ENCODE measurements at regions not wholly inside any gene's neighbourhood (a gene's known extent, or its start where the extent isn't known, plus 50 kb on each side); places are given as distances from the start of the nearest gene placed in this dataset.

DNA sequence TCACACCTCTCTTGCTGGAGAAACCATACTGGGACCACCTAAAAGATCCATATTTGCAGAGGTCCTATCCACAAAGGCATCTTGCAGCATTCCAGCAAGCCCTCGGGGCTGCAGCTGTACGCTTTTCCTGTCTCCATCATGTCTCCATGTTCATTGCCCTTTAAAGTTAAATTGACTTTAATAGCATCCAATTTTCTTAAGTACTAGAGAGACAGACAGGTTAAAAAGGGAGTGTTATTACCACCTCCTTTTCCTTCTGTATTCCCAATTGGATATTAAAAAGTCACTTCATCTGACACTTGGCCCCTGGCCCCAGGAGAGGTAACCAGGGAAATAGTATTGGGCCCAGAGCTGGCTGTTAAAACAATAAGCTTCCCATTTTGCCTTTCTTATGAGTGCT, 178.6 kb downstream of the UNC5CL start:
- dilution Hi-C loops (cut with MboI; ENCODE audit: extremely low pct_ligation_motif_present, low sequenced_read_pairs), result no loop called here
- Histone ChIP-seq H3K27me3 (ENCODE audit: control insufficient read depth in 2 of 2, insufficient read depth in 2 of 2, low read length in 2 of 2) (peaks cover 0 to 2% of the 10 kb centered on the region in 2 experiments), H3K79me2 (ENCODE audit: control insufficient read depth, insufficient read depth, low read length) (no peaks in the 10 kb centered on the region), H4K20me1 (replicated peaks; ENCODE audit: control insufficient read depth, extremely low read depth, insufficient read depth, low read length) (no peaks in the 10 kb centered on the region), H3K9ac (replicated peaks; ENCODE audit: extremely low read depth, insufficient read depth, low read length) (no peak overlapping the region), H2AFZ (ENCODE audit: low read depth, low read length) (no peak overlapping the region), H3K27ac (ENCODE audit: insufficient read depth, low read depth, low read length) (no peak overlapping the region), H3K4me2 (ENCODE audit: insufficient read depth, low read length) (no peak overlapping the region), H3K9me1 (replicated peaks; ENCODE audit: control insufficient read depth, extremely low read depth, insufficient read depth, low read length) (no peaks in the 10 kb centered on the region), H3K4me1 (ENCODE audit: control insufficient read depth, extremely low read depth, insufficient read depth, low read length) (no peaks in the 10 kb centered on the region), H3K36me3 (ENCODE audit: control insufficient read depth in 2 of 2, extremely low read depth in 1 of 2, insufficient read depth in 2 of 2, low read length in 2 of 2) (no peaks in the 10 kb centered on the region), H3K9me3 (replicated peaks; ENCODE audit: control insufficient read depth, insufficient read depth, low read length) (no peaks in the 10 kb centered on the region), H3K4me3 (replicated peaks in 1 of 3; ENCODE audit: insufficient read depth in 1 of 3, low read depth in 1 of 3, low read length in 3 of 3) (no peak overlapping the region)
- BruUV-seq (replicated peaks), result no TSS peak
- TF ChIP-seq FOS (IDR thresholded peaks at IDR 0.05; ENCODE audit: borderline replicate concordance, insufficient read depth, low read length) (no peak), GATA2 (IDR thresholded peaks at IDR 0.05; ENCODE audit: insufficient read depth, insufficient read length, low read depth, low read length) (no peak), POLR2AphosphoS5 (IDR thresholded peaks at IDR 0.05; ENCODE audit: insufficient read depth, low read depth, low read length) (no peak)
- TF ChIP-seq, protein P1, sequence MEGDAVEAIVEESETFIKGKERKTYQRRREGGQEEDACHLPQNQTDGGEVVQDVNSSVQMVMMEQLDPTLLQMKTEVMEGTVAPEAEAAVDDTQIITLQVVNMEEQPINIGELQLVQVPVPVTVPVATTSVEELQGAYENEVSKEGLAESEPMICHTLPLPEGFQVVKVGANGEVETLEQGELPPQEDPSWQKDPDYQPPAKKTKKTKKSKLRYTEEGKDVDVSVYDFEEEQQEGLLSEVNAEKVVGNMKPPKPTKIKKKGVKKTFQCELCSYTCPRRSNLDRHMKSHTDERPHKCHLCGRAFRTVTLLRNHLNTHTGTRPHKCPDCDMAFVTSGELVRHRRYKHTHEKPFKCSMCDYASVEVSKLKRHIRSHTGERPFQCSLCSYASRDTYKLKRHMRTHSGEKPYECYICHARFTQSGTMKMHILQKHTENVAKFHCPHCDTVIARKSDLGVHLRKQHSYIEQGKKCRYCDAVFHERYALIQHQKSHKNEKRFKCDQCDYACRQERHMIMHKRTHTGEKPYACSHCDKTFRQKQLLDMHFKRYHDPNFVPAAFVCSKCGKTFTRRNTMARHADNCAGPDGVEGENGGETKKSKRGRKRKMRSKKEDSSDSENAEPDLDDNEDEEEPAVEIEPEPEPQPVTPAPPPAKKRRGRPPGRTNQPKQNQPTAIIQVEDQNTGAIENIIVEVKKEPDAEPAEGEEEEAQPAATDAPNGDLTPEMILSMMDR (IDR thresholded peaks at IDR 0.05; ENCODE audit: extremely low read depth in 1 of 2, insufficient read depth in 1 of 2, low read depth in 1 of 2, low read length in 2 of 2), result no peak
- FAIRE-seq (no peak), DNase-seq (ENCODE audit: low read depth, low spot score) (no peak)
- intact Hi-C loops (cut with micrococcal nuclease), result no loop called here
- ChIA-PET POLR2A (no interaction called here), CTCF (no interaction called here)

DNA sequence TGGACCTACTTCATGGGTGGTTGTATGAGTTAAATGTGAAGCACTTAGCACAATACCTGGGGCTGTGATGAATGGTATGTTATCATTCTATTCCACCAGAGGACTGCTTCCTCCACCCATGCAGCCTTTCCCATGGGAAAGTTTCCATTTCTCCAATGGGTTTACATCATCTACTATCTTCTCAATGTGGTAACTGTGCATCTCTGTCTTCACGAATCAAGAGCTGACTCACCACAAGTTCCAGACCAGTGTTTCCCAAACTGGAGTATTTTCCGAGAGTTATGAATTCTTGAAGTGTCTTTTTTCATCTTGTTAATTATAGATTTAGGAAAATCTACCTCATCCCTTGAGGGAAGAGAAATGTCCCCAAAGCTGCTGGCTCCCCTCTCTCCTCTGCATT, 182.8 kb downstream of the UNC5CL start:
- intact Hi-C loops (cut with micrococcal nuclease), result no loop called here
- Histone ChIP-seq H3K4me2 (ENCODE audit: insufficient read depth, low read length) (no peak overlapping the region), H2AFZ (ENCODE audit: low read depth, low read length) (no peak overlapping the region), H3K4me3 (replicated peaks in 1 of 3; ENCODE audit: insufficient read depth in 1 of 3, low read depth in 1 of 3, low read length in 3 of 3) (no peak overlapping the region), H3K79me2 (ENCODE audit: control insufficient read depth, insufficient read depth, low read length) (no peaks in the 10 kb centered on the region), H3K4me1 (ENCODE audit: control insufficient read depth, extremely low read depth, insufficient read depth, low read length) (no peaks in the 10 kb centered on the region), H3K9me3 (replicated peaks; ENCODE audit: control insufficient read depth, insufficient read depth, low read length) (no peaks in the 10 kb centered on the region), H4K20me1 (replicated peaks; ENCODE audit: control insufficient read depth, extremely low read depth, insufficient read depth, low read length) (no peaks in the 10 kb centered on the region), H3K27ac (ENCODE audit: insufficient read depth, low read depth, low read length) (no peak overlapping the region), H3K9me1 (replicated peaks; ENCODE audit: control insufficient read depth, extremely low read depth, insufficient read depth, low read length) (no peaks in the 10 kb centered on the region), H3K36me3 (ENCODE audit: control insufficient read depth in 2 of 2, extremely low read depth in 1 of 2, insufficient read depth in 2 of 2, low read length in 2 of 2) (no peaks in the 10 kb centered on the region), H3K9ac (replicated peaks; ENCODE audit: extremely low read depth, insufficient read depth, low read length) (no peak overlapping the region), H3K27me3 (ENCODE audit: control insufficient read depth in 2 of 2, insufficient read depth in 2 of 2, low read length in 2 of 2) (no peaks in the 10 kb centered on the region)
- BruUV-seq (replicated peaks), result no TSS peak
- TF ChIP-seq, protein P2, sequence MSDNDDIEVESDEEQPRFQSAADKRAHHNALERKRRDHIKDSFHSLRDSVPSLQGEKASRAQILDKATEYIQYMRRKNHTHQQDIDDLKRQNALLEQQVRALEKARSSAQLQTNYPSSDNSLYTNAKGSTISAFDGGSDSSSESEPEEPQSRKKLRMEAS (IDR thresholded peaks at IDR 0.05; ENCODE audit: insufficient read depth, insufficient read length), result no peak
- no peak for TF ChIP-seq MYC (IDR thresholded peaks at IDR 0.05; ENCODE audit: low read depth, low read length)
- TF ChIP-seq EZH2 (IDR thresholded peaks at IDR 0.05; ENCODE audit: borderline replicate concordance, low read depth, low read length, severe bottlenecking), result no peak
- no peak for TF ChIP-seq GATA2 (IDR thresholded peaks at IDR 0.05; ENCODE audit: insufficient read depth, insufficient read length, low read depth, low read length)
- no peak for TF ChIP-seq FOS (IDR thresholded peaks at IDR 0.05; ENCODE audit: borderline replicate concordance, insufficient read depth, low read length)
- no peak for TF ChIP-seq POLR2AphosphoS5 (IDR thresholded peaks at IDR 0.05; ENCODE audit: insufficient read depth, low read depth, low read length)
- TF ChIP-seq POLR2A (IDR thresholded peaks at IDR 0.05; ENCODE audit: low read depth, low read length), result no peak
- TF ChIP-seq JUN (IDR thresholded peaks at IDR 0.05; ENCODE audit: borderline replicate concordance, insufficient read depth, insufficient read length, low read depth), result no peak
- TF ChIP-seq, protein P1 (IDR thresholded peaks at IDR 0.05; ENCODE audit: extremely low read depth in 1 of 2, insufficient read depth in 1 of 2, low read depth in 1 of 2, low read length in 2 of 2), result no peak
- no peak for DNase-seq (ENCODE audit: low read depth, low spot score)
- POLR2A ChIA-PET, result interaction anchor here (0.7 kb wide), 1 partner anchor 13 kb away, joined by 5 read pairs; no protein-coding TSS in a partner anchor
- dilution Hi-C loops (cut with MboI; ENCODE audit: extremely low pct_ligation_motif_present, low sequenced_read_pairs), result no loop called here
- CTCF ChIA-PET, result interaction anchor here (0.7 kb wide), 1 partner anchor 549 kb away, joined by 3 read pairs; no protein-coding TSS in a partner anchor
- FAIRE-seq, result no peak
